Right renal cortex interstitium (tissue), 3 donors: ENCODE measurements at regions not wholly inside any gene's neighbourhood (a gene's known extent, or its start where the extent isn't known, plus 50 kb on each side); places are given as distances from the start of the nearest gene placed in this dataset.

ENCODE experiments used
- DNase-seq, 3 donors: peaks; one replicate each; pipeline ENCODE4 v3.0.0-alpha.2; 2013; ENCODE audit warnings: low read depth in 3 of 3, low spot score in 2 of 3

- DNase-seq = no peak
Observed at GRCh38 chr19:56946159-56946558, 105.6 kb upstream of the PEG3 start.

GRCh38 chr19:56947206-56947605, 106.7 kb upstream of the PEG3 start:
- no peak for DNase-seq

GRCh38 chr19:56949626-56950025, 109.1 kb upstream of the PEG3 start:
- no peak for DNase-seq

GRCh38 chr19:56951672-56952071, 111.1 kb upstream of the PEG3 start:
- DNase-seq = no peak

GRCh38 chr19:56953470-56953869, 112.9 kb upstream of the PEG3 start:
- DNase-seq = no peak

- no peak for DNase-seq
Observed at GRCh38 chr19:56955637-56956216, 115.2 kb upstream of the PEG3 start.

GRCh38 chr19:56956503-56957226, 116.1 kb upstream of the PEG3 start:
- DNase-seq = no peak

GRCh38 chr19:56959205-56959604, 118.7 kb upstream of the PEG3 start:
- no peak for DNase-seq

GRCh38 chr19:56960959-56961543, 120.5 kb upstream of the PEG3 start:
- no peak for DNase-seq

GRCh38 chr19:56964410-56964920, 123.9 kb upstream of the PEG3 start:
- DNase-seq = no peak

- DNase-seq = peak in 1 of 3 donors; percentile 80
Observed at GRCh38 chr19:56966225-56966696, 125.7 kb upstream of the PEG3 start.

- DNase-seq = no peak
Observed at GRCh38 chr19:56966697-56967299, 126.3 kb upstream of the PEG3 start.

- no peak for DNase-seq
Observed at GRCh38 chr19:56969156-56969555, 128.6 kb upstream of the PEG3 start.

GRCh38 chr19:56969759-56970178, 129.2 kb upstream of the PEG3 start:
- no peak for DNase-seq

GRCh38 chr19:56971230-56971629, 130.7 kb upstream of the PEG3 start:
- DNase-seq = no peak

- DNase-seq = peak in 2 of 3 donors; percentile 73 to 80
Observed at GRCh38 chr19:56972291-56972841, 131.8 kb upstream of the PEG3 start.

GRCh38 chr19:56973713-56974555, 133.4 kb upstream of the PEG3 start:
- no peak for DNase-seq

GRCh38 chr19:56974556-56975207, 134.2 kb upstream of the PEG3 start:
- no peak for DNase-seq

- no peak for DNase-seq
Observed at GRCh38 chr19:56976300-56976699, 135.8 kb upstream of the PEG3 start.
